Smooth muscle cell (in vitro differentiated cells): ENCODE measurements at regions not wholly inside any gene's neighbourhood (a gene's known extent, or its start where the extent isn't known, plus 50 kb on each side); places are given as distances from the start of the nearest gene placed in this dataset.

ENCODE experiments used
- DNase-seq: peaks from one replicate; lab custom pipeline; 2025; ENCODE audit not compliant: unreplicated experiment; lab: John Stamatoyannopoulos, UW
- H2AFZ ChIP-seq: fragments of 200-600 bp; sonication (generic); 2 replicates; pipeline ENCODE4 v1.6.0; 2016; ENCODE audit warnings: antibody characterized with exemption, low read depth, mild to moderate bottlenecking
- H3F3A ChIP-seq: fragments of 200-600 bp; sonication (generic); 2 replicates; pipeline ENCODE4 v1.6.0; 2017; ENCODE audit warnings: antibody characterized with exemption, low read depth
- H3K27ac ChIP-seq: fragments of 200-600 bp; sonication (generic); 2 replicates; pipeline ENCODE4 v1.5.1; 2016; ENCODE audit warnings: low read depth, mild to moderate bottlenecking
- H3K27me3 ChIP-seq: fragments of 200-600 bp; sonication (generic); 2 replicates; pipeline ENCODE4 v1.6.1; 2016; ENCODE audit warnings: low read depth, mild to moderate bottlenecking
- H3K36me3 ChIP-seq: fragments of 200-600 bp; sonication (generic); 2 replicates; pipeline ENCODE4 v1.5.1; 2016; ENCODE audit warnings: low read depth
- H3K4me1 ChIP-seq: fragments of 200-600 bp; sonication (generic); 2 replicates; pipeline ENCODE4 v1.5.1; 2016; ENCODE audit warnings: low read depth
- H3K4me2 ChIP-seq: fragments of 200-600 bp; sonication (generic); 2 replicates; pipeline ENCODE4 v1.6.0; 2016; ENCODE audit warnings: mild to moderate bottlenecking
- H3K4me3 ChIP-seq: fragments of 200-600 bp; sonication (generic); 2 replicates; pipeline ENCODE4 v1.5.1; 2016; ENCODE audit warnings: mild to moderate bottlenecking
- H3K79me2 ChIP-seq: fragments of 200-600 bp; sonication (generic); 2 replicates; pipeline ENCODE4 v1.6.0; 2016; ENCODE audit warnings: low read depth, mild to moderate bottlenecking
- H3K9ac ChIP-seq: fragments of 200-600 bp; sonication (generic); 2 replicates; pipeline ENCODE4 v1.6.0; 2016; ENCODE audit warnings: low read depth
- H3K9me3 ChIP-seq: fragments of 200-600 bp; sonication (generic); replicated peaks from 2 replicates; pipeline ENCODE4 v1.5.1; 2016; ENCODE audit warnings: low read depth
- H4K20me1 ChIP-seq: fragments of 200-600 bp; sonication (generic); 2 replicates; pipeline ENCODE4 v1.6.0; 2016; ENCODE audit warnings: low read depth
- WGBS: methylation state at CpG from one replicate; pipeline ENCODE4 v1.1.7; 2016; ENCODE audit warnings: low lambda C conversion rate; 5-methylcytosine and 5-hydroxymethylcytosine counted together
- TF ChIP-seq, protein P1 (sequence below): fragments of 200-600 bp; sonication (generic); IDR thresholded peaks from 2 replicates; pipeline ENCODE4 v1.5.1; 2017; ENCODE audit warnings: borderline replicate concordance, mild to moderate bottlenecking, antibody characterized with exemption; ENCODE audit not compliant: insufficient read depth, poor library complexity, severe bottlenecking

DNA sequence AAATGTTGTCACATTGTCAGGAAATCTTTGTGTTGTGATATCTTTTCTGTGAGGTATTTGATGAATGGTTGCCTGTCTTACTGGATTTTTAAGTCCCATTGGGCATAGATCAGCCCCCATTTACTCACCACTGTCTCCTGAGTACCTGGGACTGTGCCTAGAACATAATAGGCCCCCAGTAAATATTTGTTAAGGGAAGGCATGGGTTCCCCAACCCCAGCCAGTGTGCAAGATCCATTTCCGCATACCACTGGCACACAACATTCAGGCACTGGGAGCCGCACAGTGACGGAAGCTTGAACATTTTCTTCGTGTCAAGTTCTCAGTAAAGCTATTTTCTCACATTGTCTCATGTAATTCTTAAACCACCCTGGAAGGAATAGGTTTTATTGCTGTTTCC is 72.2 kb downstream of the UNC5CL start:
- Histone ChIP-seq H3K36me3 (no peaks in the 10 kb centered on the region), H3F3A (peaks cover under 1% of the 10 kb centered on the region), H3K4me3 (no peak overlapping the region), H2AFZ (no peak overlapping the region), H3K79me2 (no peaks in the 10 kb centered on the region), H3K27ac (no peak overlapping the region), H3K4me1 (no peaks in the 10 kb centered on the region), H4K20me1 (no peaks in the 10 kb centered on the region), H3K9ac (no peak overlapping the region), H3K4me2 (no peak overlapping the region), H3K27me3 (no peaks in the 10 kb centered on the region), H3K9me3 (no peaks in the 10 kb centered on the region)
- TF ChIP-seq, protein P1, sequence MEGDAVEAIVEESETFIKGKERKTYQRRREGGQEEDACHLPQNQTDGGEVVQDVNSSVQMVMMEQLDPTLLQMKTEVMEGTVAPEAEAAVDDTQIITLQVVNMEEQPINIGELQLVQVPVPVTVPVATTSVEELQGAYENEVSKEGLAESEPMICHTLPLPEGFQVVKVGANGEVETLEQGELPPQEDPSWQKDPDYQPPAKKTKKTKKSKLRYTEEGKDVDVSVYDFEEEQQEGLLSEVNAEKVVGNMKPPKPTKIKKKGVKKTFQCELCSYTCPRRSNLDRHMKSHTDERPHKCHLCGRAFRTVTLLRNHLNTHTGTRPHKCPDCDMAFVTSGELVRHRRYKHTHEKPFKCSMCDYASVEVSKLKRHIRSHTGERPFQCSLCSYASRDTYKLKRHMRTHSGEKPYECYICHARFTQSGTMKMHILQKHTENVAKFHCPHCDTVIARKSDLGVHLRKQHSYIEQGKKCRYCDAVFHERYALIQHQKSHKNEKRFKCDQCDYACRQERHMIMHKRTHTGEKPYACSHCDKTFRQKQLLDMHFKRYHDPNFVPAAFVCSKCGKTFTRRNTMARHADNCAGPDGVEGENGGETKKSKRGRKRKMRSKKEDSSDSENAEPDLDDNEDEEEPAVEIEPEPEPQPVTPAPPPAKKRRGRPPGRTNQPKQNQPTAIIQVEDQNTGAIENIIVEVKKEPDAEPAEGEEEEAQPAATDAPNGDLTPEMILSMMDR = no peak
- DNase-seq = no peak
- WGBS = 96% methylated on average over 4 of the region's 4 CpGs

DNA sequence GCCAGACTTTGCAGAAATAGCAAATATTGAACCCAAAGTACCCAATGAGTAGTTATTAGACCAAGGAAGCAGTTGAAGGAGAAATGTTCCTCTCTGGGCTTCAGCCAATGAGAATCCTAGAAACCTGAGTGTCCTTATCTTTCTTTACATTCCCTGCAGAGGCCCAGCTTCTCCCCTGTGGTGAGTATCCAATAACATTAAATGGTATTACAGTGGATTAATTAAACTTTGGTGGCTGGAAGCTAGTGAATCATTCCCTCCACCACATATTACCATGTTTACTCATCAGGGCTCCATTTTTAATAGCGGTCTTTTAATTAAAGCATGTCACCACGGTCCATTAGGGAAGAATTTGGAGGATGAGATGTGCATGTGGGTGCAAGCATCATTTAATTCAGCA is 74.0 kb downstream of the UNC5CL start:
- no peaks in the 10 kb centered on the region for H3K4me1 ChIP-seq
- TF ChIP-seq, protein P1 = no peak
- H3K9ac ChIP-seq = no peak overlapping the region
- no peaks in the 10 kb centered on the region for H3K27me3 ChIP-seq
- no peak overlapping the region for H2AFZ ChIP-seq
- H3K9me3 ChIP-seq = no peaks in the 10 kb centered on the region
- H3K79me2 ChIP-seq = no peaks in the 10 kb centered on the region
- no peaks in the 10 kb centered on the region for H3K36me3 ChIP-seq
- H3K4me3 ChIP-seq = no peak overlapping the region
- no peak overlapping the region for H3K27ac ChIP-seq
- no peak for DNase-seq
- peak overlapping the region; percentile 8 for H3K4me2 ChIP-seq
- H3F3A ChIP-seq = peaks cover 7% of the 10 kb centered on the region
- 80% methylated on average over 2 of the region's 2 CpGs for WGBS
- no peaks in the 10 kb centered on the region for H4K20me1 ChIP-seq

DNA sequence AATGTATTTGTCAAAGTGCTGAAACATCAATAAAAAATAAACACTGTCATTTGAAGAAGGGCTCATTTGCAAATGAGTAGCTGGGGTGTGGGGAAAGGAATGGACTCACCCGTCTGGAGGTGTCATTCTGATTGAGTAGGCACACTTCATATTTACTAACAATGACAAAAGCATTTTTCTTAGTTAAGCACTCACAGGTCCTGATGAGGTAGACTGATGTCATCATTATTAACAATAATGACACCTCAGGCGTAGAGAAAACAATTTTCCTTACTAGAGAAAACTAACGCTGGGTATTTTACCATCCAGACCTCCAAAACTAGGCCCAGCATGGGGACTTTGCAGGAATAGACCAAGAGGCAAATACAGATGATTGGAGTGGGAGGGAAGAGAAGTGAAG is 76.0 kb downstream of the UNC5CL start:
- no peak overlapping the region for H3K4me3 ChIP-seq
- no peaks in the 10 kb centered on the region for H3K79me2 ChIP-seq
- peak overlapping the region; percentile 26 for H3K4me2 ChIP-seq
- H3K36me3 ChIP-seq = no peaks in the 10 kb centered on the region
- H3F3A ChIP-seq = peaks cover 7% of the 10 kb centered on the region
- 87% methylated on average over 3 of the region's 3 CpGs for WGBS
- no peak overlapping the region for H2AFZ ChIP-seq
- peak overlapping the region; percentile 75 for H3K27ac ChIP-seq
- DNase-seq = no peak
- no peaks in the 10 kb centered on the region for H3K4me1 ChIP-seq
- no peaks in the 10 kb centered on the region for H3K27me3 ChIP-seq
- H4K20me1 ChIP-seq = no peaks in the 10 kb centered on the region
- H3K9me3 ChIP-seq = no peaks in the 10 kb centered on the region
- TF ChIP-seq, protein P1 = no peak
- no peak overlapping the region for H3K9ac ChIP-seq

DNA sequence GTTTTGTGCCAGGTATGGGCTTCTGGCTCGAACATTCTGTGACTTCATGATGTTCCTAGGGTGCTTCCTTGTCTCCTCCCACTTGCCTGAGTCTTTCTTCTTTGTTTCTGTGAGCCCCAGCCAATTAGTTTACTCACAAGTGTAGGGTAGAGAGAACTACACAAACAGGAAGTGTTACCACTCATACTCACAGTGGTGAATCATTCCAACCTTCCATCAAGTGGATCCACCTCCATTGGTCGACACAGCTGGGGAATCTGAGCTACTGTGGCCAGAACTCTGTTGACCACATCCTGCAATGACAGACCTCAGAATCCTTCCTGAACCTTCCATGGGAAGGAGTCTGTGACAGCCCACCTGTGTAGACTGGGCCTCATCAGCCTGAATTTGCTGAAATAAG is 76.8 kb downstream of the UNC5CL start:
- TF ChIP-seq, protein P1 = no peak
- H3K4me1 ChIP-seq = no peaks in the 10 kb centered on the region
- H3F3A ChIP-seq = peaks cover 7% of the 10 kb centered on the region
- DNase-seq = no peak
- H2AFZ ChIP-seq = no peak overlapping the region
- peak overlapping the region; percentile 75 for H3K27ac ChIP-seq
- H3K79me2 ChIP-seq = no peaks in the 10 kb centered on the region
- H4K20me1 ChIP-seq = no peaks in the 10 kb centered on the region
- H3K4me2 ChIP-seq = peak overlapping the region; percentile 26
- H3K27me3 ChIP-seq = no peaks in the 10 kb centered on the region
- H3K36me3 ChIP-seq = no peaks in the 10 kb centered on the region
- H3K4me3 ChIP-seq = no peak overlapping the region
- no peaks in the 10 kb centered on the region for H3K9me3 ChIP-seq
- WGBS = 31% methylated on average over 2 of the region's 2 CpGs
- H3K9ac ChIP-seq = no peak overlapping the region
